Erythroblast (primary cell): ENCODE measurements at regions not wholly inside any gene's neighbourhood (a gene's known extent, or its start where the extent isn't known, plus 50 kb on each side); places are given as distances from the start of the nearest gene placed in this dataset.

ENCODE experiments used
- DNase-seq, 2 experiments: peaks; one replicate each; lab custom pipeline; 2025; lab: John Stamatoyannopoulos, UW
- GATA1 ChIP-seq: IDR thresholded peaks from 2 replicates; pipeline ENCODE4 v1.6.1; 2011; ENCODE audit warnings: low read depth, mild to moderate bottlenecking, control low read depth, low read length, moderate library complexity
- POLR2A ChIP-seq: IDR thresholded peaks from 2 replicates; pipeline ENCODE4 v1.6.1; 2011; ENCODE audit warnings: mild to moderate bottlenecking, low read length

GRCh38 chr15:97547381-97547780 is 413.1 kb upstream of the ARRDC4 start:
- DNase-seq: no peak
- TF ChIP-seq POLR2A (no peak), GATA1 (no peak)

- DNase-seq: no peak
- no peak for TF ChIP-seq POLR2A
- no peak for TF ChIP-seq GATA1
These were observed 399.0 kb upstream of the ARRDC4 start for GRCh38 chr15:97561529-97561928.

- TF ChIP-seq GATA1 (no peak), POLR2A (no peak)
- no peak for DNase-seq
These were observed 397.0 kb upstream of the ARRDC4 start for GRCh38 chr15:97563516-97563915.

- TF ChIP-seq GATA1 (no peak), POLR2A (no peak)
- DNase-seq: no peak
These were observed 393.5 kb upstream of the ARRDC4 start for GRCh38 chr15:97566961-97567360.

GRCh38 chr15:97567411-97567810 is 393.1 kb upstream of the ARRDC4 start:
- DNase-seq: no peak
- TF ChIP-seq POLR2A (no peak), GATA1 (no peak)

GRCh38 chr15:97576929-97577645 is 383.4 kb upstream of the ARRDC4 start:
- TF ChIP-seq GATA1 (no peak), POLR2A (no peak)
- DNase-seq: no peak

GRCh38 chr15:97585408-97585807 is 375.1 kb upstream of the ARRDC4 start:
- TF ChIP-seq POLR2A: no peak
- no peak for TF ChIP-seq GATA1
- no peak for DNase-seq

- TF ChIP-seq POLR2A (no peak), GATA1 (no peak)
- DNase-seq: no peak
These were observed 367.7 kb upstream of the ARRDC4 start for GRCh38 chr15:97592778-97593177.

GRCh38 chr15:97597801-97598200 is 362.7 kb upstream of the ARRDC4 start:
- TF ChIP-seq GATA1 (no peak), POLR2A (no peak)
- no peak for DNase-seq

- DNase-seq: no peak
- no peak for TF ChIP-seq GATA1
- no peak for TF ChIP-seq POLR2A
These were observed 362.1 kb upstream of the ARRDC4 start for GRCh38 chr15:97598353-97598798.

- no peak for DNase-seq
- TF ChIP-seq GATA1 (no peak), POLR2A (no peak)
These were observed 360.3 kb upstream of the ARRDC4 start for GRCh38 chr15:97600190-97600589.

- no peak for DNase-seq
- TF ChIP-seq GATA1 (no peak), POLR2A (no peak)
These were observed 355.8 kb upstream of the ARRDC4 start for GRCh38 chr15:97604677-97605076.

- no peak for DNase-seq
- TF ChIP-seq POLR2A (no peak), GATA1 (no peak)
These were observed 345.4 kb upstream of the ARRDC4 start for GRCh38 chr15:97615114-97615513.

- no peak for TF ChIP-seq GATA1
- no peak for TF ChIP-seq POLR2A
- DNase-seq: no peak
These were observed 337.3 kb upstream of the ARRDC4 start for GRCh38 chr15:97623091-97623661.

GRCh38 chr15:97627634-97628033 is 332.9 kb upstream of the ARRDC4 start:
- TF ChIP-seq POLR2A (no peak), GATA1 (no peak)
- no peak for DNase-seq
